ENCODE measurements at regions not wholly inside any gene's neighbourhood (a gene's known extent, or its start where the extent isn't known, plus 50 kb on each side); places are given as distances from the start of the nearest gene placed in this dataset.
"Not testable (repeated sequence)": the region's sequence is repeated elsewhere in the genome, so short reads cannot be mapped to it uniquely, and the experiment has no call there.

- no peak for DNase-seq
Observed at GRCh38 chr2:185891403-185891802, 152.8 kb downstream of the FSIP2 start.

GRCh38 chr2:185891804-185892411 is 153.3 kb downstream of the FSIP2 start:
- no peak for DNase-seq

DNA sequence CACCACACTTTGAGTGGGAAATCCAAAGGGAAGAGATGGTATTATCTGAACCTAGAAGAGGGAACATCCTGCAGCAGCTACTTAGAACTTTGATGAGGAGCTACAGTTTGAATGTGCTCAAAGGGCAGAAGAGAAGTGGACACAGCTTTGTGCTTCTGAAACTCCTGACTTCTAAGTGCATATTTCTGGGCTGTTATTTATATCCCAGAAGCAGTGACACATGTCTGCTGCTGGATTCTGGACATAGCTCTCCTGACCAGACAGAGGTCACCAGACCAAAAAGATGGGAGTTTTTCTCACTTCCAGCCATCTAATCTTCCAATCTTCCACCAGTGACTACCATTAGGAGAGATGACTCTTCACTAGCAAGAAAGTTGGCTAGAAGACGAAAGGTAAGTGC is 153.9 kb downstream of the FSIP2 start:
- DNase-seq = no peak

- DNase-seq = no peak
Observed at GRCh38 chr2:185894223-185894622, 155.6 kb downstream of the FSIP2 start.

DNA sequence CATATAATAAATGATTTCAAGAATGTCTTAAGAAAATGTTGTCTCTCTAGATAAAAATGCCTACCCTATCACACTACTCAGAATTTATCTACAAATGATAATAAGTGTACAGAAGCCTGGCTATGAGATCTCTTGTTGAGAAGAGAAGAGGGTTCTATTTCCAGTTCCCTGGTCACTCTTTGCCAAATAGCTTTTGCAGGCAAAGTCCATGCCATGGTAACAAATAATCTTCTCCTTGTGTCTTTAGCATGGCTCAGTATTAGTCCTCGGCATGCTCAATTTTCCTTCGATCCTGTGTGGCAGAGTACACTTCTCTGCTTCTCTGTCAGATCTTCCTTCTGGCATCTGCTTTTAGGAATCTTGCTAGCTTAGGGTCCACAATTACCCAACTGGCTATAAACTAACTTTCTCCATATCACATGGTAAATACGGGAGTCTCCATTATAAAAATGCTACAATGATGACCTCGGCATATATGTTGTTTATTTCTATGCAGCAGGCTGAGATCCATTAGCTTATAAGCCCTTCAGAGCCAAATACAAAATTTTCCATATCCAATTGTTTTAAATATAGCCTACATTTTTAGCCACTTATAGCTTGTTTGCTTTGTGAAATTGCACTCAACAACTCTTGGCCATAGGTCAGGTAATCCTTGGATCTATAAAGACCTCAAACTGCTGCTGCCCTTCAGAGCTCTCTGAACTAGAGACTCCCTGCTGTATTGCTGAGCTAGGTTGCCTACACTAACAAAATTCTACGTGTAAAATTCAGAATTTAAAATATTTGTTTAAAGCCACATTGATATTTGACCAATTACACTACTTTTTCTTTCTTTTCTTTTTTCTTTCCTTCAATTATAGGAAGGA is 157.5 kb downstream of the FSIP2 start:
- no peak for DNase-seq

GRCh38 chr2:185899366-185899765 is 160.8 kb downstream of the FSIP2 start:
- no peak for DNase-seq

GRCh38 chr2:185919155-185919554 is 180.6 kb downstream of the FSIP2 start:
- no peak for DNase-seq

DNA sequence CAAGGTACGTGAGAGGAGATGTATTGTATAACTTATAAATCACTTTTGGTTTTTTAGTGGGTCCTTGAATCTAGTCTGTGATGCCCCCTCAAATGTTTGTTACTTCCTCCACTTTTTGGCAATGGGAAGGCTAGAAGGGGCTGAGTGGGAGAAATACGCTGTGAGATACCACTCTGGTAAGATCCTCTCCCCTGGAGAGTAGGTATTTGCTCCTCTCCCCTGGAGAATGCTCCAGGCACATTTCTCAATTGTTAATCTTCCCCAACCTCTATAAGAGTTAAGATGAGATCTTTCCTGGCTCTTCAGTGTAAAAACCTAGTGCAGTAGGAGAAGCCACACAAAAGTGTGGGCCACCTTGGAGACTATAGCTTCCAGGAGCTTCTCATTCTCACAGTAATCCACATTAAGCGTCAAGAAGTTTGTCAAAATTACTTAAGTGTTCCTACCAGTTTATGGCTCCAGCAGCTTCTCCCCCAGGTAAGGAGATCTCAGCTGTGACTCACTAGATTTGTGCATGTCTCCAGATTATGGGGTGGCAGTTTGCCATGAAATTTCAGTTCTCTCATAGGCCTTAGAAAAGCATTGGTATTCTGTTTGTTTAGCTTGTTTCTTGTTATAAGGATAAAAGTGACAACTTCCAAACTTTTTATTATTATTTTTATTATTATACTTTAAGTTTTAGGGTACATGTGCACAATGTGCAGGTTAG is 182.6 kb downstream of the FSIP2 start:
- DNase-seq = no peak

GRCh38 chr2:185934232-185934631 is 195.6 kb downstream of the FSIP2 start:
- DNase-seq = no peak

DNA sequence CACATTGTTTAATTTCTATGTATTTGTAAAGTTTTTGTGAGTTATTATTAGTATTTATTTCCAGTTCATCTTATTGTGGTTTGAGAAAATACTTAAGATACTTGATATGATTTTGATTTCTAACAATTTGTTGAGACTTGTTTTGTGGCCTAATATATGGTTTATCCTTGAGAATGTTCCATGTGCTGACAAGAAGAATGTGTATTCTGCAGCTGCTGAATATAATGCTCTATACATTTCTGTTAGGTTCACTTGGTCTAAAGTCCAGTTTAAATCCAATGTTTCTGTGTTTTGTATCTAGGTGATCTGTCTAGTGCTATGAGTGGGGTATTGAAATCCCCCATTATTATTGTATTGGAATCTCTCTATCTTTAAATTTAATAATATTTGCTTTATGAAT is 201.3 kb downstream of the FSIP2 start:
- no peak for DNase-seq

DNA sequence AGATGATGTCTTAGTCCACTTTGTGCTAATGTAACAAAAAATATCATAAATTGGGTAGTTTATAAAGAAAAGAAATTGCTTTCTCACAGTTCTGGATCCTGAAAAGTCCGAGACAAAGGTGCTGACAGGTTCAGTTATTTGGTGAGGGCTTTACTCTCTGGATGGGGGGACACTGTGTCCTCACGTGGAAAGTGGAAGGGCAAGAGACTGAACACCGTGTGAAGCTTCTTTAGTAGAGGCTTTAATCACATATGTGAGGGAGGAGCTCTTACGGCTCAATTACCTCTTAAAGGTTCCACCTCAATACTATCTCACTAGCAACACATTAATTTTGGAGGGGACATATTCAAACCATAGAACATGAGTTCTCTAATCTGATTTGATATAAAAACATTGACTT is 204.3 kb downstream of the FSIP2 start:
- no peak for DNase-seq

DNA sequence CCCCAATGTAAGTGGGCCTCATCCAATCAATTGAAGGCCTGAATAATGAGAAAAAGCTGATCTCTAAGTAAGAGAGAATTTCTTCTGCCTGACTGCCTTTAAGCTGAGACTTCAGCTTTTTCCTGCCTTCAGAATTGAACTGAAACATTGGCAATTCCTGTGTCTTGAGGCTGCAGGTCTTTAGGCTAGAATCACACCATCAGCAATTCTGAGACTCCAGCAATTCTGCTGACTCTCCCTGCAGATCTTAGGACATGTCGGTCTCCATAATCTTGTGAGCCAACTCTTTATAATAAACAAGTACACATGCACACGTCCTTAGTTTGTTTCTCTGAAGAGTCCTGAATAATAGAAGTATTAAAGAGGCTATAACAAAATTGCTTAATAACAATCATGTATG is 209.1 kb downstream of the FSIP2 start:
- DNase-seq = no peak

DNA sequence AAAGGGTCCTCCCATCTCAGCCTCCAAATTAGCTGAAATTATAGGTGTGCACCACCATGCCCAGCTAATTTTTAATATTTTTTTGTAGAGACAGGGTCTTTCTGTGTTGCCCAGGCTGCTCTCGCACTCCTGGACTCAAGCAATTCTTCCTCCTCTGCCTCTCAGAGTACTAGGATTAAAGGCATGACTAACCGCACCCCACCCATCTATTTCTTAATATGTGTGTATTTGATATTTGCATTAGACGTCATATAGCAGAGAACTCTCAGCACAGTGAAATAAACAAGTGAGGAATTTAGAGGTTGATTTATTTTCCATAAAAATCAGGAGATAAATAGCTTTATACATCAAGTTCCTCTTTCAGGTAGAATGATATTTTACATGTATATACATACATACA is 213.5 kb downstream of the FSIP2 start:
- no peak for DNase-seq

GRCh38 chr2:185954389-185954788 is 215.8 kb downstream of the FSIP2 start:
- no peak for DNase-seq

DNA sequence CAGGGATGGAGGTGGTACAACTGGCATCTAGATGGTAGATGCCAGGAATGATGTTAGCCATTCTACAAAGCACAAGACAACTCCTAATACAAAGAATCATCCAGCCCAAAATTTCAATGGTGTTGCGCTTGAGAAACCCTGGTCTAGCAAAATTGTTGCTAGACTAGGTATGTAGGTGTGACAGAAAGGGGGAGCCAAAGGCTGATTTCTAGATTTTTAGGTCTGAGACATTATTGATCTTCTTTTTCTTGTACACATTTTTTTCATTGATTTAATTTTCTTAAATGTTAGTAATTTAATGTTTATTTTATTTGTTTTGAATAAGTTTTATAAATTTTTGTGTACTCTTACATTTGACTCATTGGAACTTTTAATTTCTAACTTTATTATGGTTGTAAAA is 216.4 kb downstream of the FSIP2 start:
- no peak for DNase-seq

- no peak for DNase-seq
Observed at GRCh38 chr2:185967335-185967734, 228.7 kb downstream of the FSIP2 start.

- no peak for DNase-seq
Observed at GRCh38 chr2:185970148-185970852, 231.7 kb downstream of the FSIP2 start.

DNA sequence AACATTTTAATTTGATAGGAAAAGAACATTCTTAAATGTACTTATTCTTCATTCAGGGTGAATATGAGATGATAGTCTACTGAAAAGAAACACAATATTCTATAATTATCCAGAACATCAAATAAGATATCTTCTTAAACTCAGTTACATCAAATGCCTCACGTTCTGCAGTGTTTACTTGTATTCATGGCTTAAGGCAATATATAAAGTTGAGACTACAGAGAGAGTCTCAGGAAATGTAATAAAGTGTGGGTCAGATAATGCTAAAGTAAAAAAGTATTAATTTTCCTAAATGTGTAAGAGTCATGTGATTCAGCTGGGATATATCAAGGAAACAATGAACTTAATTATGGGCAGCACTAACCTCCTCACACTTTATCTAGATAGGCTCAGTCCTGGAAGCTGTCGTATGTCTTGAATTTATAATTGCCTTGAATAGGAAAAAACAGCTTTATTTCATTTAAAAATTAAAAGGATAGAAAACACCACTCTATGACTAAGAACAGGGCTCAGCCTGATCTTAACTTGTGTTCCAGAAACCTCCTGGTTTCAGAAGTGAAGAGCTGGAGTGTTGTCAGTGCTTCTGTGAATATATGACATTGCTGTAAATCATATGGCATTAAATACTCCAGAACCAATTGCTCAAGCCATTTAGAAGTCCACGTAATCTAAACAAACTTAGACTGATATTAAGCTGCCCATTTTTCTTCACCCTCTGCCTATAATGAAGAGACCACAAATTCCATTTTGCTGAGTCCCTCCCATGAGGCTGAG is 240.2 kb downstream of the FSIP2 start:
- DNase-seq = no peak

DNA sequence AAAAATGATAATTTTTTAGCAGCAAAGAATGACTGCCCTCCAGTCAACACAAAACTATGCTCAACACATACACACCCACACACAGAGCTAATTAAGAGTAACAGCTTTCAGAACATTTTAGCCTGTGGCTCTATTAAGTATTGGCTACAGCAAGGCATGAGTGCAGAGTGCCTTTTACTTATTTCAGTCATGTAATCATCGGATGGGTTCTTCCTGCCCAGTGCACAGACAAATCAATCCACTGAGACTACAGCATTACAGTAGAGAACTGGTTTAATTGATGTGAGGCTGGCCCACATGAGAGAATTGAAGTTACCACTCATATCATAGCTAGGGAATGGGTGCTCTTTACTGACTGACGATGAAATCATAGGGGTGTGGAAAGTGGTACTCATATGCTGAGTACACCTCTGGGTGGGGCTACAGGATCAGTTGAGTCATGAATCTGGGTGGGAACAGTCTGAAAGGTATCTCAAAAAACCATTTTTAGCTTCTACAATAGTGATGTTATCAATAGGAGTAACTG is 241.0 kb downstream of the FSIP2 start:
- DNase-seq = no peak

DNA sequence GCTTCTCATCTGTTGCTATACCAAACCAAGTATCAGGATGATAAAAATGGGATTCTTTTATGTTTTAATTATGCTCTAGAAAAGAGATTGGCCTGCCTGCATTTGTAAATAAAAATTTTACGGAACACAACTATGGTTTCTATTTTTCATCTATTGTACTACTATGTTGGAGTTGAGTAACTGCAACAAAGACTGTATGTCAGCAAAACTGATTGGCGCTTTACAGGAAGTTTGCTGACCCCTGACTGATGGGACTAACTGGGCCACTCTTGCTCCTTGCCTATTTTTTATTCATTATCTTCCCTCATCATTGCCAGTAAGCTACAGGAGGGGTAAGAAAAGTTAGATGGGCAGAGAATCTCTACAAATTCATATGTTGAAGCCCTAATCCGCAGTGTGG is 242.3 kb downstream of the FSIP2 start:
- no peak for DNase-seq

- DNase-seq = no peak
Observed at GRCh38 chr2:185984670-185985069, 246.1 kb downstream of the FSIP2 start.

- not testable (repeated sequence) for DNase-seq
Observed at GRCh38 chr2:185988907-185989306, 250.3 kb downstream of the FSIP2 start.
